ENCODE measurements at regions not wholly inside any gene's neighbourhood (a gene's known extent, or its start where the extent isn't known, plus 50 kb on each side); places are given as distances from the start of the nearest gene placed in this dataset.

- DNase-seq (ENCODE audit: extremely low read depth, low read depth): no peak
- TF ChIP-seq, protein P1, sequence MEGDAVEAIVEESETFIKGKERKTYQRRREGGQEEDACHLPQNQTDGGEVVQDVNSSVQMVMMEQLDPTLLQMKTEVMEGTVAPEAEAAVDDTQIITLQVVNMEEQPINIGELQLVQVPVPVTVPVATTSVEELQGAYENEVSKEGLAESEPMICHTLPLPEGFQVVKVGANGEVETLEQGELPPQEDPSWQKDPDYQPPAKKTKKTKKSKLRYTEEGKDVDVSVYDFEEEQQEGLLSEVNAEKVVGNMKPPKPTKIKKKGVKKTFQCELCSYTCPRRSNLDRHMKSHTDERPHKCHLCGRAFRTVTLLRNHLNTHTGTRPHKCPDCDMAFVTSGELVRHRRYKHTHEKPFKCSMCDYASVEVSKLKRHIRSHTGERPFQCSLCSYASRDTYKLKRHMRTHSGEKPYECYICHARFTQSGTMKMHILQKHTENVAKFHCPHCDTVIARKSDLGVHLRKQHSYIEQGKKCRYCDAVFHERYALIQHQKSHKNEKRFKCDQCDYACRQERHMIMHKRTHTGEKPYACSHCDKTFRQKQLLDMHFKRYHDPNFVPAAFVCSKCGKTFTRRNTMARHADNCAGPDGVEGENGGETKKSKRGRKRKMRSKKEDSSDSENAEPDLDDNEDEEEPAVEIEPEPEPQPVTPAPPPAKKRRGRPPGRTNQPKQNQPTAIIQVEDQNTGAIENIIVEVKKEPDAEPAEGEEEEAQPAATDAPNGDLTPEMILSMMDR (IDR thresholded peaks at IDR 0.05; ENCODE audit: low read depth, low read length): no peak
These were observed 145.9 kb upstream of the MBNL1 start for GRCh38 chr3:152122851-152123250.

DNA sequence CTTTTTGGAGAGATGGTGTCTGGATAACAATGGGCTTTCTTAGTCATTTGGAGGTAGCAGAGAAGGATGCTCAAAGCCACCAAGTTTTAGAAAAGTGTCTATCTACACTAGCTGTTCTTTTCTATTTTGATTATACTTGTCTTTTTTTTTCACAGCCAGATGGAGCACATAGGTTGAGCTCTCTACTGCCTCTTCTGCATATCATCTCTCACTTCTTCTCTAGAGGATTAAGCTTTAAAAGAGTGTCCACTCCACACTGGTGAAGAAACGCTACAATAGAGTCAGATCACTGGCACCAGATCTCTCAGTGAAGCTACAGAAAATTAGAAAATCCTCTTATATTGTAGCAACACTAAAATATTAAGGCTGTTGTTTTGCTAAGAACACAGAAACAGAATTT, 145.3 kb upstream of the MBNL1 start:
- TF ChIP-seq, protein P1 (IDR thresholded peaks at IDR 0.05; ENCODE audit: low read depth, low read length): no peak
- no peak for DNase-seq (ENCODE audit: extremely low read depth, low read depth)

GRCh38 chr3:152126260-152126659, 142.5 kb upstream of the MBNL1 start:
- no peak for DNase-seq (ENCODE audit: extremely low read depth, low read depth)
- TF ChIP-seq, protein P1 (IDR thresholded peaks at IDR 0.05; ENCODE audit: low read depth, low read length): no peak

- TF ChIP-seq, protein P1 (IDR thresholded peaks at IDR 0.05; ENCODE audit: low read depth, low read length): no peak
- DNase-seq (ENCODE audit: extremely low read depth, low read depth): no peak
These were observed 141.7 kb upstream of the MBNL1 start for GRCh38 chr3:152127058-152127457.

DNA sequence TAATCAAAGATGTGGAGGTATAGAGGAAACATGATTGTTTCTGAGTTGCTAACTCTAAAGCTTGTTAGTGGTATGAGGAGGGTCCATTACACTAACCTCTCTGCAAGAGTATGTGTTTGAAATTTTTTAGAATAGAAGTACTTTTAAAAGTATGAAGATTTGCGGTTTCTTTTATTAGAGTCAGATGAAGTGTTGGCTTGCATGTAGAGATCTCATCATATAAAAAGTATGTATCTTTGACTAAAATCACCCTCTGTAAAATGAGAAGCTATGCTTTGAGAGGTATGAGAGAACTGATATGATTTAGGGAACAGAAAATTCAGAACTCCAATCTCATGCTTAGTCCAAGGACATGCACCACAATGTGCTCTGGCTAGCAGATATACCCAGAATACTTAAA, 140.4 kb upstream of the MBNL1 start:
- peak; percentile 49 for DNase-seq (ENCODE audit: extremely low read depth, low read depth)
- TF ChIP-seq, protein P1 (IDR thresholded peaks at IDR 0.05; ENCODE audit: low read depth, low read length): no peak

DNA sequence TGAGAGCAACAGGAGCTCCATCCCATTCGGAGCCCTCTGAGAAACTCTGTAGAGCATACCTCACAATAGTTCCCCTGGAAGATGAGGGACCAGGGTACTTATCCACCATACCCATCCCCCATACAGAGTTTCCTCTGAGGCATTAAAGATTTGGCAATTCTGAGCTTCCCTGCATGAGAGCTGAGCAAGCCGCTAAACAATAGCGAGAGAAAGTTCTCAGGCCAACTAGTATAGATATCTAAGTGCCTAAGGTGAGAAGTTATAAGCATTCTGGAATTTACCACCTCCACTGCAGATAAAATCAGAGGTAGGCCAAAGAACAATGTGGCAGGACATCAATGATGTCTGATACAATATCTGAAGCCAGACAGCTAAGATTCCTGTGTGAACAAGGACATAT, 129.1 kb upstream of the MBNL1 start:
- TF ChIP-seq, protein P1 (IDR thresholded peaks at IDR 0.05; ENCODE audit: low read depth, low read length): no peak
- no peak for DNase-seq (ENCODE audit: extremely low read depth, low read depth)

DNA sequence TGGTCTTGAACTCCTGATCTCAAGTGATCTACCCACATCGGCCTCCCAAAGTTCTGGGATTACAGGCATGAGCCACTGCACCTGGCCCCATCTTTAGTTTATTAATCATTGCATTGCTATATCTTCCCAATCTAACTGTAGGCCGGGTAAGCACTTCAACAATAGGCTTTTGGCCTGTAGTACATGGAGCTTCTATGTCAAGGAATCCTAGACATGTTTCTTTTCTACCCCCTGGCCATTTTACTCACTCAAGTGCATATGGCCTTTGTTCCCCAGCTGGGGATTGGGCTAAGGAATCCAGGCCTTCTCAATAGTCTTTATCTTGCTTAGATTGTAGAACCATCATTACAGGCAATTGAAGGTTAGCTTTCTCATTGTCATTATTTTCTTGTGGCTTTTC, 122.3 kb upstream of the MBNL1 start:
- TF ChIP-seq, protein P1 (IDR thresholded peaks at IDR 0.05; ENCODE audit: low read depth, low read length): no peak
- no peak for DNase-seq (ENCODE audit: extremely low read depth, low read depth)
